Amniotic epithelial cell (primary cell): ENCODE measurements at regions not wholly inside any gene's neighbourhood (a gene's known extent, or its start where the extent isn't known, plus 50 kb on each side); places are given as distances from the start of the nearest gene placed in this dataset.
"Not testable (repeated sequence)": the region's sequence is repeated elsewhere in the genome, so short reads cannot be mapped to it uniquely, and the experiment has no call there.

Experiments used
- DNase-seq: peaks from one replicate; pipeline ENCODE4 v3.0.0-alpha.2; 2010; ENCODE audit warnings: low read depth

DNA sequence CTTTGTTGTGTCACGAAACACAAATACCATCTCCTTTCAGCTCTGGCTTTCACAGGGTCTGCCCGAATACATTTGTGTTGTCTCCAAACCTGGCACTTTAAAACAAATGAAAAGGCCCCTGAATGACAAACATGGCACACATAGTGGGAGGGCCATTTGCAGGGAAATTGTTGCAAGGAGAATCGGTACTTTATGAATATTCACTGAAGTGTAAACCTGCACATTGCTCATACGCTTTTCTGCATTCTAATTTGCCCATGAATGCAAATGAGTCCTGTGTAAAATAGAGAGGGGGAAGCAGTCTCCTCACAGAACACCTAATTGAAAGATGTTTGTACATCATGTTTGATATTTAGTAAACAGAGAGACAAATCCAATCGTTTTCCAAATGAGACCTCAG lies 82.7 kb upstream of the PCDH8 start:
- no peak for DNase-seq

DNA sequence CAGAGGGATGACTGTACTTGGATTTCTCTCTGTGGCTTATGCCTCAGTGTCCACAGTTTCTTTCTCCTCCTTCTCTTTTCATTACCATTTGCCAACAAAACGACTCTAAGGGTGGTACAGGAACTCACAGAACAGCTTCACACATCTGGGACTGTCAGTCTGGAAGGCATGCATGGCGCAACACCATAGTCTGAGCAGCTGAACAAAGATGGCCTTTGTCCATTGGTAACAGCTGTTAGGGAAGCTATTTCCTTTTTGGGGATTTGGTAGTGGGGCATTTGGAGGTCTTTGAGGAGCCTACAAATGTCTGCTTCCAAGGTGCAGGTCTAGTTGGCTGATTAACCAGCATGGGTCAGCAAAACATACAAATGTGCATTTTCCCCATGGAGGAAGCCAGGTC lies 81.4 kb upstream of the PCDH8 start:
- DNase-seq = no peak

DNA sequence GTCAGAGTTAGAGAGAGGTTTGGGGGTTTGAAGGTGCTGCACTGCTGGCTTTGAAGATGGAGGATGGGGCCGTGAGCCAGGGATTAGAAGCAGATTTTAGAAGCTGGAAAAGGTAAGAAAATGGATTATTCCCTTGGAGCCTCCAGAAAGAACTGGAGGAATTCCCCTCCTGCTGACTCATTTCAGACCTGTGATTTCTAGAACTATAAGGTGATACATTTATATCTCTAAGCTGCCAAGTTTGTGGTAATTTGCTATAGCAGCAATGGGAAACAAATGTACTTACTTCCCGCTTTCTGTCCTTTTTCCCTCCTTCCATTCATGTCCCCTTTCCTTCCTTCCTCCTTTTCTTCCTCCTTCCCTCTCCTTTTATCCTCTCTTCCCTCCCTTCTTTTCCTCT lies 78.5 kb upstream of the PCDH8 start:
- DNase-seq = no peak

DNA sequence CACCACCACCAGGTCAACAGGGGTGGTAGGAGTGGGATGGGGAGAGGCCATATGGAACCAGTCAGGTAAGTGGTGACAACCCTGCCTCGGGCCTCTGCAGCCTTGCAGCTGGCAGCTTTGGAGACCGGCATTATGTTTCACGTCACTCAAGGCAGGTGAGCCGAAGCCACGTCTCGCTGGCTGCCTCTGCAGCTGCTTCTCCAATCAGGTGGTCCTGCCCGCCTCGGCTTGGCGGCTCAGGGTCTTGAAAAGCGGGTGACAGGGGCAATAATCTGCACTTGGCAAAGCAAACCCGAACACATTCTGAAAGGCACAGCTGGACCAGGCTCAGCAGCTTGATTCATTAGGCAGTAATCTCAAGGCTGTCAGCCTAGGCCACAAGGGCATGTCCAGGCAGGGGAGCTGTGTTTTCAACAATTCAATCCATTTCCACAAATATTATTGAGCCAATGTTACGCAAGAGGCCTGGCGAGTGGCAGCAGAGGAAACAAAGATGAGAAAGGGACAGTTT lies 77.4 kb upstream of the PCDH8 start:
- no peak for DNase-seq

DNA sequence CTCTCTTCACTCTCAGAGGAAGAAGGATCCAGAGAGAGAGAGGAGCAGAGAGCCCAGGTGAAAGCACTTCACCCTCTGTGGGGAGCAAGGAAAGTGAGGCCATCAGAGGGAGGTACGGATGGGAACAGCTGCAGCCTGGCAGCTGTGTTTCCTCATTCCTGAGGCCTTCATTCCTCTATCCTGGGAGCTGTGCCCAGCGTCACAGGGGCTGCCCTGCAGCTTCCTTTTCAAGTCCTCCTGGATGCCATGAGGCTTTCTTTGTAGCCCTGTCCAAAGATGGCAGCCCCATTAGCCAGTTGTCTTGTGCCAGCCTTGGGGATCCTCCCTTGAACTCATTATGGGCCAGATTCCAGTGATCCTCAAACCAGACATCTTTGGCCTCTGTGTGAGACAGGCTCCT lies 76.8 kb upstream of the PCDH8 start:
- DNase-seq = no peak

DNA sequence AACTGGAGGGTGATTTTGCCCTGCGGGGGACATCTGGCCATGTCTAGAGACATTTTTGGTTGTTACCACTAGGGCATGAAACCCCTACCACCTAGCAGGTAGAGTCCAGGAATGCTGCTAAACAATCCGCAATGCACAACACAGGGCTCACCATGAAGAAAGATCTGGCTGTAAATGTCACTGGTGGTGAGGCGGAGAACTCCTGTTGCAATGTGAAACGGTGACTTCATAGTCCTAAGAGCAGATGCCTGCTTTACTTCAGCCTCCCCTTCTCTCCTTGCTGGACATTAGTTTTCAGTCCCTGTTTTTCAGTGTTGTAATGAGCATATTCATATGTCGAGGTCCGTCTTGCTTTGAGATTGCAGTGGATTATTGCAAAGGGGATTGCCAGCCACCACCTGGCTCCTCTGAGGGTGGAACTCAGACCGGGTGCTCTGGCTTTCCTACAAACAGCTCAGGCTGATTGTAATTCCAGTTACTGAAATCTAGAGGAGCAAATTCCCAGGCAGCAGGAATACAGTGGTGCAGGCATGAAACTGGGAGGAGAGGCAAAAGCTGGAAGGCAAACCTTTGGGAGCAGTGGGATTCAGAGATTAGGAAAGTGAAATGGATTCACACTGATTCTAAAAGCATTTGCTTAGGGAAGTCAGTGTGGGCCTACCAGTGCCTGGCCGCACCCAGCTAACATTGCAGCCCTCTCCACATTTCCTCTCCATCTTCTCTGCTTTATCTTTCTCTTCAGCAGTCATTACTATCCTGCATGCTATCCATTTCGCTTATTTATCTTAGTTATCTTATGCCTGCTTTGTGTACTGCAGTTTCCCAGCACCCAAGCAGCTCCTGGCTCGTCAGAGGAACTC lies 76.1 kb upstream of the PCDH8 start:
- DNase-seq = no peak

DNA sequence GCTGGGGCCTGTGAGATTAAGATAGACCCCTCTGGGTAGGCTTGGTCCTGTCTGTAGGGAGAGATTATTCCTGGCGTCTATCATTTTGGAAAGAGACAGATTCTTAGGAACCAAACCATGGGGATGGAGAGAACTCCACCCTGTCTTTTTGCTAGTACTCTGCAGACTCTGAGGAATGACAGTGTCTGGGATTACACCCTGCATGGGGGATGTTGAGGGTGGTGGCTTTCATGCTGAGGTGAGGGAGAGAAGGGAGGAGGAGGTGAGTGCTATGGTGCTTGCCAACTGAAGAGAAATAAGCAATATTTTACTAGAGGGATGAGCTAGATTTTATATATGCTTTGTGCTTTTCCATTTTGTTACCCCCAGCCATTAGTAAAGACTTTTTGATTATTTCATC lies 74.5 kb upstream of the PCDH8 start:
- no peak for DNase-seq

DNA sequence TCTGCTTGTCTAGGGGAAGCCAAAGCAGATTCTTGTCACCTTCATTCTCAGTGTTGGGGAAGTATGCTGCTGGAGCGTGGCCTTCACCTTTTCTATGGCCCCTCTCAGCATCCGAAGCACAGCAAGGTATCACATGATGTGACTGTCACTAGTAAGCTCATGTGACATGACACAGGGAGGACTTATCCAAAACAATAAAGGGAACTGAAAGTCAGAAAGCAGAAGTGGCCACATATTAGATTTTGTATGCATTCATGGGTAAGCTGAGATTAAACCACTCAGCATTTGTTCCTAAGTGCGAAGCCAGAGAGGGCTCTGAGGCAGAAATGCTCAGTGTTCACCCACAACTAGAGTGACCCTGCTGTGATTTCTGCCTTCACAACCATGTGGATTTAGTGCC lies 72.8 kb upstream of the PCDH8 start:
- no peak for DNase-seq

DNA sequence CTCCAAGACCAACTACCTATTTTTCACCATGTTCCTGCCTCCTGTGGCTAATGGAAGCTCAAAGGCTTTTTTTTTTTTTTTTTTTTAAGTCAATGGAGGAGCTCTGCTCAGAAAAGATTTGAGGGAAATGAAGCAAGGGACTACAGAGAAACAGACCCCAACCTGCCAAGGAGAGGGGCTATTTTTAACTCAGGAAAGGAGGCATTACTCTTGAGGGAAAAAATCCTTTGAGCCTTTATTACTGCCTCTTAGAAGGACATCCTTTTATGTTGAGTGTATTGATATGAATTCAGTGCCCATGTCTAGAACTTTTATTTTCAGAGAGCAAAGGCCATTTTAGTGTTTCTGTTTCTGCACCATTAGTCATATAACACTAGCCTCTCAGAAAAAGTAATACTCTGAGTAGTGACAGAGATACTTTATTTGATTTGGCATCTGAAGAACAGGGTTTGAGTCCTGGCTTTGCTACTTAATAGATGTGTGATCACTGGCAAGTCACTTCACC lies 68.1 kb upstream of the PCDH8 start:
- no peak for DNase-seq

DNA sequence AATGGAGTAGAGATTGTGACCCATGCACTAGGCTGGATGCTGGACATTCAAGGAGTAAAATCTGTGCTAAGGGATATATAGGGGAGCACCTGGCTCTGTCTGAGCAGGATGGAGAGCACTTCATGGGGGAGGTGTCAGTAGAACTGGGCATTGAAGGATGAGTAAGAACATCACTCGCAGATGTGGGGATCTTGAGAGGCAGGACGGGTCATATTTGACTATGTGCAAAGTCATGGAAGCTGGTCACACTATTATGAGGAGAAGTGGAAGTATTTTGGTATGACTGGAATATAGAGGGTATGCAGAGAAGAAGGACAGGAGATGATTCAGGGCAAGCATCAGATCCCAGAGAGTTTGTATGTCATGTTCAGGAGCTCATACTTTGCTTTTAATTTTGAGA lies 62.9 kb upstream of the PCDH8 start:
- no peak for DNase-seq

DNA sequence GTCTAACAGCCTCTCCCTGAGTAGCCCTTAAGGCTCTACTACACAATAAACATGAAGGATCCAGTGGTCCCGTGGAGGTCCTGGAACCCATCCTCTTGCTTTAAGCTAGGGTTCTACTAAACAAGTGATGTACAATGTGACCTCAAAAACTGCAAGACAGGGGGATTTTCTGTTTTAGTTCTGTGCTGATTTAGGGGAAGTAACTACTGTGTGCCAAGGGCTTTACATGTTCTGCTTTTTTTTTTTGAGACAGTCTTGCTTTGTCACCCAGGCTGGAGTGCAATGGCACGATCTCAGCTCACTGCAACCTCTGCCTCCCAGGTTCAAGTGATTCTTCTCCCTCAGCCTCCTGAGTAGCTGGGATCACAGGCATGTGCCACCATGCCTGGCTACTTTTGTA lies 61.9 kb upstream of the PCDH8 start:
- not testable (repeated sequence) for DNase-seq

DNA sequence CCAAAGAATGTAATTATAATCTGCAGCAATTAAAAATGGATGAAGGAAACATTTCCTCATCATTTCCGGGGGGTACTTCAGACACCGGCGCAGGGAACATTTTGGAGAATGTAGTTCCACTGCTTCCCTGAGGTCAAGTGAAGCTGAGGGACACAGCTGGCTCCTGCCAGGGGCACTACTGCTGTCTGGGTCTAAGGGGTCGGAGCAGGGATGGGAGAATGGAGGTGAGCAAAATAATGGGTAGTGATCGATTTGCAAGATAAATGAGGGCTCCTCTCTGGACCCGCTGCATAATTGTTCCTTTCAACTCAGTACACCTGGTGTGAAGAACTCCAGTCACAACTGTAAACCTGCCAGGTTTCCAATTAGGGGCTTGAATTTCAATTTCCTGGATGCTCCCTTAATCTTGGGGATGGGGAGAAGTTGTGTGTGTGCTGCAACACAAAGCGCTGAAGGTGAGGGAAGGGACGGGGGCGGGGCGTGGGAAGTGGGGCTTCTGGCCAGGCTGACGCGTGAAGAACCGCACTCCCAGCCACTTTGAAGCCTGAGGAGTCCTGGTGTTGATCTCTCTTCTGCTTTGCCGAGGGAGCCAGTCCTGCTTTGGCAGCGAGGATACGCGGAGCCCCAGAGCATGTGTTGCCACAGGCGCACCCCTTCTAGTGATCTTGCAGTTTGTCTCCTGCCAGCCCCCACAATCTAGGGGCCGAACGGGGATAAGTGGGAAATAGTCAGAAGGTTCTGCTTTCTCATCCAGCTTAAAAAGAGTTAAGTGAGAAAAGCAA lies 57.9 kb upstream of the PCDH8 start:
- DNase-seq = no peak

DNA sequence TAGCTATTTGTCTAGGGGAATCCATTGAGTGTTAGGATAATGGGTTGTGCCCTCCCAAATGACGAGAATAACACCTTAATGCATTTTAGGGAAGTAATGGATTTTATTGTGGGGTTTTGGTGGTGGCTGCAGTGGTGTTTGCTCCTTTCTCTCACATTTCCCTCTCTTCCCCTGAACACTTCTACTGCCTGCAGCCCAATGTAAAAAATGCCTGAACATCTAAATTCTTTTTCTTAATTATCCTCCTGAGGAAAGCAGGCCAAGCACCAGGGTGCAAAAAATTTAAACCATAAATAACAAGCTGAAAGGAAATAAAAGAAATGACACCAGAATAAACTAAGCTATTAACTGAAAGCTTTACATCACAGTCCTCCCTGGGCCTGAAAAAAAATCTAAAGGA lies 57.3 kb upstream of the PCDH8 start:
- DNase-seq = no peak

DNA sequence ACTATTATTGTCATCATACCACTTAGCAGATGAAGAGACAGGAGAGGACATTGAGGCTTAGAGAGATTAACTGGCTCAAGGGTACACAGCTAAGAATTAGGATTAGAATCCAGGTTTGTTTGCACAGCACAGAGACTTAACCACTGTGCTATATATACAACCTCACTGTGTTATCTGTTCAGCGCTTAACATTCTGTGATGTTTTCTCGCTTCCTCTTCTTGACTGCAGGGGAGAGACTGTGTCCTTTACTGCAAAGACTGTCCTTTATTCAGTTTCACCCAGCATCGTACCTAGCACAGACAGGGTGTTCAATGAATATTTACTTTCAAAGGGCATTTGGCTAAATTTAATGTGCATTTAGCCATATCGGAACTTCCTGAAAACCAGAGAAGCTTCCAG lies 54.9 kb upstream of the PCDH8 start:
- no peak for DNase-seq

DNA sequence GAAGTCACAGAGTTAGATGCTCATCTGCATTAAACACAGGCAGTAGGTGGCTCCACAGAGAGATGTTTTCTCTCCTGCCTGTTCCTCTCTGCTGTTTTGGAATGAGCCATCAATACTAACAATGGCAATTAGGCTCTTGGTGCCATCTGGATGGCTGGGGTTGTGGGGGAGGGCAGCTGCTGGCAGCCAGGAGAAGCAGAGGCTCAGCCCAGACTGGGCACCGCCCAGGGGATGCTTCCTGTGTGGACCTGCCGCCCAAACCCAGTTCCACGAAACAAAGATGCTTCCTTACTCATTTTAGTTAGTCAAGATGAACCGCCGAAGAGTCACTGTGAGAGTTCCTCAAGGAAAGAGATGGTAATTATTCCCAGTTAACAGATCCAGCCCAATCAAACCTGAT lies 50.8 kb upstream of the PCDH8 start:
- no peak for DNase-seq
